ENCODE measurements at regions not wholly inside any gene's neighbourhood (a gene's known extent, or its start where the extent isn't known, plus 50 kb on each side); places are given as distances from the start of the nearest gene placed in this dataset.

GRCh38 chr9:79237861-79238260 is 333.9 kb upstream of the TLE4 start:
- H3K27me3 ChIP-seq = no peaks in the 10 kb centered on the region
- no peaks in the 10 kb centered on the region for H3K9me3 ChIP-seq
- 71 to 83% methylated on average over 1 of the region's 1 CpG for WGBS, 2 donors
- intact Hi-C loops (cut with DNase I; ENCODE audit: low total_unique reads) = no loop called here
- H3K36me3 ChIP-seq (ENCODE audit: low read depth, missing control alignments) = no peaks in the 10 kb centered on the region
- H3K4me3 ChIP-seq = no peak overlapping the region
- TF ChIP-seq CTCF (IDR thresholded peaks at IDR 0.05) (no peak), POLR2A (IDR thresholded peaks at IDR 0.05) (no peak)
- H3K4me1 ChIP-seq = no peaks in the 10 kb centered on the region
- no peak for DNase-seq
- no peak overlapping the region for H3K27ac ChIP-seq

GRCh38 chr9:79240774-79241173 is 331.0 kb upstream of the TLE4 start:
- intact Hi-C loops (cut with DNase I; ENCODE audit: low total_unique reads) = no loop called here
- WGBS, 2 donors = 91 to 94% methylated on average over 3 of the region's 3 CpGs
- TF ChIP-seq POLR2A (IDR thresholded peaks at IDR 0.05) = no peak
- no peak for TF ChIP-seq CTCF (IDR thresholded peaks at IDR 0.05)

GRCh38 chr9:79242489-79242888 is 329.3 kb upstream of the TLE4 start:
- no peaks in the 10 kb centered on the region for H3K9me3 ChIP-seq
- no peak for DNase-seq
- no peaks in the 10 kb centered on the region for H3K36me3 ChIP-seq (ENCODE audit: low read depth, missing control alignments)
- H3K27me3 ChIP-seq = no peaks in the 10 kb centered on the region
- no peak overlapping the region for H3K4me3 ChIP-seq
- no peaks in the 10 kb centered on the region for H3K4me1 ChIP-seq
- intact Hi-C loops (cut with DNase I; ENCODE audit: low total_unique reads) = no loop called here
- no peak for TF ChIP-seq POLR2A (IDR thresholded peaks at IDR 0.05)
- no peak for TF ChIP-seq CTCF (IDR thresholded peaks at IDR 0.05)
- H3K27ac ChIP-seq = no peak overlapping the region
- WGBS, 2 donors = 79 to 92% methylated on average over 2 of the region's 2 CpGs

More at GRCh38 chr9:79240774-79241173, 331.0 kb upstream of the TLE4 start:
- Histone ChIP-seq H3K4me3 (no peak overlapping the region), H3K4me1 (no peaks in the 10 kb centered on the region), H3K27ac (no peak overlapping the region), H3K27me3 (no peaks in the 10 kb centered on the region), H3K9me3 (no peaks in the 10 kb centered on the region), H3K36me3 (ENCODE audit: low read depth, missing control alignments) (no peaks in the 10 kb centered on the region)
- DNase-seq = no peak

GRCh38 chr9:79246170-79246569 is 325.6 kb upstream of the TLE4 start:
- Histone ChIP-seq H3K4me3 (no peak overlapping the region), H3K4me1 (no peaks in the 10 kb centered on the region), H3K36me3 (ENCODE audit: low read depth, missing control alignments) (no peaks in the 10 kb centered on the region), H3K27me3 (no peaks in the 10 kb centered on the region), H3K27ac (no peak overlapping the region), H3K9me3 (no peaks in the 10 kb centered on the region)
- TF ChIP-seq CTCF (IDR thresholded peaks at IDR 0.05) = no peak
- TF ChIP-seq POLR2A (IDR thresholded peaks at IDR 0.05) = no peak
- WGBS, 2 donors = 94 to 96% methylated on average over 1 of the region's 1 CpG
- DNase-seq = no peak
- intact Hi-C loops (cut with DNase I; ENCODE audit: low total_unique reads) = no loop called here

GRCh38 chr9:79247021-79247420 is 324.7 kb upstream of the TLE4 start:
- no peak overlapping the region for H3K27ac ChIP-seq
- no peaks in the 10 kb centered on the region for H3K9me3 ChIP-seq
- H3K27me3 ChIP-seq = no peaks in the 10 kb centered on the region
- intact Hi-C loops (cut with DNase I; ENCODE audit: low total_unique reads) = no loop called here
- TF ChIP-seq CTCF (IDR thresholded peaks at IDR 0.05) = no peak
- TF ChIP-seq POLR2A (IDR thresholded peaks at IDR 0.05) = no peak
- no peaks in the 10 kb centered on the region for H3K36me3 ChIP-seq (ENCODE audit: low read depth, missing control alignments)
- no peak for DNase-seq
- no peak overlapping the region for H3K4me3 ChIP-seq
- no peaks in the 10 kb centered on the region for H3K4me1 ChIP-seq

Data from testis (tissue), 2 donors.